Ovary (tissue), 7 donors: ENCODE measurements at regions not wholly inside any gene's neighbourhood (a gene's known extent, or its start where the extent isn't known, plus 50 kb on each side); places are given as distances from the start of the nearest gene placed in this dataset.
A peak's percentile ranks its signal among the peaks of the same experiment; 100 is the strongest.

ENCODE experiments used
- DNase-seq, 5 donors: peaks; one replicate each; pipeline ENCODE4 v3.0.0-alpha.2; 2019 to 2020
- H3K27ac ChIP-seq, 2 donors: fragments of 200-600 bp; one replicate each; pipeline versions ENCODE4 v1.5.1 to v1.8.0; 2019 to 2022
- H3K27me3 ChIP-seq: fragments of 200-600 bp; one replicate; pipeline ENCODE4 v1.8.0; 2022
- H3K36me3 ChIP-seq: fragments of 200-600 bp; sonication (generic); one replicate; pipeline ENCODE4 v1.5.1; 2019
- H3K4me1 ChIP-seq: one replicate; pipeline ENCODE4 v1.8.1; 2013; ENCODE audit warnings: mild to moderate bottlenecking, moderate library complexity; ENCODE audit not compliant: insufficient read depth
- H3K4me3 ChIP-seq: fragments of 200-600 bp; sonication (generic); one replicate; pipeline ENCODE4 v1.5.1; 2017
- H3K9me3 ChIP-seq, 2 donors: fragments of 200-600 bp in 1 of 2; sonication (generic) in 1 of 2; one replicate each; pipeline versions ENCODE4 v1.5.1 to v1.8.1; 2013 to 2019; ENCODE audit warnings: mild to moderate bottlenecking in 1 of 2, moderate library complexity in 1 of 2
- EP300 ChIP-seq: sonication (generic); formaldehyde crosslinking; IDR thresholded peaks from one replicate; pipeline ENCODE4 v1.6.1; 2017; ENCODE audit warnings: antibody characterized with exemption
- POLR2A ChIP-seq: fragments of 450-650 bp; IDR thresholded peaks from one replicate; pipeline ENCODE4 v1.6.1; 2017; ENCODE audit warnings: antibody characterized with exemption, mild to moderate bottlenecking, moderate library complexity
- WGBS, 3 donors: extraction: QIAGEN DNeasy Blood & Tissue Kit in 1 of 3; methylation state at CpG; one replicate each; pipeline versions ENCODE4 v1.1.5 to v1.1.7; 2013 to 2017; 5-methylcytosine and 5-hydroxymethylcytosine counted together
- intact Hi-C, 4 donors: fragments of 100-400 bp; cut with DNase I; formaldehyde crosslinking; loops; one replicate each; pipeline versions ENCODE4 v1.11.0 to v1.15.1; 2022 to 2023
- TF ChIP-seq, protein P1 (sequence below), 3 donors: fragments of 450-650 bp in 2 of 3; fragments of 200-600 bp in 1 of 3; IDR thresholded peaks; one replicate each; pipeline versions ENCODE4 v1.5.1 to v1.8.0; 2016 to 2022; ENCODE audit warnings: antibody characterized with exemption in 3 of 3, mild to moderate bottlenecking in 1 of 3
- donor health status: DM: no; HTN: no; CAD: no; lungs with moderate emphysema.
- donor health status: DM: no; HTN: no; CAD: no.
- donor health status: Bipolar disorder and iron deficiency.
- donor health status: DM: no; HTN: no; CAD: no.
- donor health status: DM: yes; HTN: yes; CAD: no.

DNA sequence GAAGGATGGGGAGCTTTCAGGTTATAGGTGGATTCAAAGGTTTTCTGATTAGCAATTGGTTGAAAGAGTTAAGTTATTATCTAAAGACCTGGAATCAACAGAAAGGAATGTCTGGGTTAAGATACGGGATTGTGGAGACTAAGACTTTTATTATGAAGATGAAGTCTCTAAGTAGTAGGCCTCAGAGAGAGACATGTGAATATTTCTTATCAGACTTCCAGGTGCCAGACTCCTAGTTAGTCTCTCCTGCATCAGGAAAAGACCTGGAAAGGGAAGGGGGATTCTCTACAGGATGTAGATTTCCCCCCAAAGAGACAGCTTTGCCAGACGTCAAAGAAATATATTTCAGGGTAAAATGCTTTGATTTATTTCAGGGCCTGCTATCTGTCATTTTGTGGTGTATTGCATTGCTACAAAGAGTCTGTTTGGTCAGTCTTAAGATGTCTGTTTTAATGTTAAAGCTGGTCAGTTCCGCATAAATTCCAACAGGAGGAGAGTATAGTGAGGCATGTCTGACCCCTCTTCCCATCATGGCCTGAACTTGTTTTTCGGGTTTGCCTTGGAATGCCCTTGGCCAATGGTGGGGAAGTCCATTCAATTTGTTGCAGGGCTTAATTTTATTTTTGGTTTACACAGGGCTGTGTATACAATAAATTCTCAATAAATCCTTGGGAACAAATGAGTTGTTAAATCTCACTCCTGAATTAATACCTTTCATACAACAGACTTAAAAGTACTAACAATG lies 103.4 kb upstream of the RALGAPA2 start:
- Histone ChIP-seq H3K4me1 (peaks cover 2% of the 10 kb centered on the region), H3K4me3 (no peak overlapping the region), H3K9me3 (no peaks in the 10 kb centered on the region), H3K36me3 (no peaks in the 10 kb centered on the region), H3K27me3 (no peaks in the 10 kb centered on the region), H3K27ac (no peak overlapping the region)
- DNase-seq = no peak
- intact Hi-C loops = loop anchor here in 1 of 4 donors (10.0 kb wide), 1 partner anchor 731 kb away; no protein-coding TSS in a partner anchor
- 74 to 84% (median 80%) methylated on average over 4 of the region's 4 CpGs for WGBS, 3 donors
- TF ChIP-seq EP300 (no peak), POLR2A (no peak)
- TF ChIP-seq, protein P1, sequence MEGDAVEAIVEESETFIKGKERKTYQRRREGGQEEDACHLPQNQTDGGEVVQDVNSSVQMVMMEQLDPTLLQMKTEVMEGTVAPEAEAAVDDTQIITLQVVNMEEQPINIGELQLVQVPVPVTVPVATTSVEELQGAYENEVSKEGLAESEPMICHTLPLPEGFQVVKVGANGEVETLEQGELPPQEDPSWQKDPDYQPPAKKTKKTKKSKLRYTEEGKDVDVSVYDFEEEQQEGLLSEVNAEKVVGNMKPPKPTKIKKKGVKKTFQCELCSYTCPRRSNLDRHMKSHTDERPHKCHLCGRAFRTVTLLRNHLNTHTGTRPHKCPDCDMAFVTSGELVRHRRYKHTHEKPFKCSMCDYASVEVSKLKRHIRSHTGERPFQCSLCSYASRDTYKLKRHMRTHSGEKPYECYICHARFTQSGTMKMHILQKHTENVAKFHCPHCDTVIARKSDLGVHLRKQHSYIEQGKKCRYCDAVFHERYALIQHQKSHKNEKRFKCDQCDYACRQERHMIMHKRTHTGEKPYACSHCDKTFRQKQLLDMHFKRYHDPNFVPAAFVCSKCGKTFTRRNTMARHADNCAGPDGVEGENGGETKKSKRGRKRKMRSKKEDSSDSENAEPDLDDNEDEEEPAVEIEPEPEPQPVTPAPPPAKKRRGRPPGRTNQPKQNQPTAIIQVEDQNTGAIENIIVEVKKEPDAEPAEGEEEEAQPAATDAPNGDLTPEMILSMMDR (IDR thresholded peaks at IDR 0.05) = no peak

DNA sequence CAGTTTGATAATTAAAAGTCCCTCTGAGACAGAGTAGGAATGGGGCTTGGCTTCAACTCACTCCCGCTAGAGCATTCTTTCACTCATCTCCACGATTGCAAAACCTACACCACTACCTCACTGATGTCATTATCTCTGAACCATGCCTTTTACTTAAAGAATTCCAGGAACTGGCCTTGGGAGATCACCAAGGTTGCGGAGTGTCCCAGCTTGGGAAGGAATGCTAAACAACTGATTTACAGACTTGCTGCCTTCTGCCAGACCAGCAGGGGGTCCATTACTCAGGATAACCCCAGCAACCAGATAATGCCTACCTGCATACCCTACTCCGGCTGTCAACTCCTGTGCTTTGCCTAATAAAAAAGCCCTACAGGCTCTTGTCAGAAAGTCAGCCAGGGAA lies 102.2 kb upstream of the RALGAPA2 start:
- WGBS, 3 donors = 25 to 44% (median 33%) methylated on average over 4 of the region's 4 CpGs
- no peak for TF ChIP-seq POLR2A
- TF ChIP-seq, protein P1 (IDR thresholded peaks at IDR 0.05) = no peak
- Histone ChIP-seq H3K4me3 (no peak overlapping the region), H3K27me3 (no peaks in the 10 kb centered on the region), H3K9me3 (no peaks in the 10 kb centered on the region), H3K36me3 (no peaks in the 10 kb centered on the region), H3K4me1 (peaks cover 2% of the 10 kb centered on the region), H3K27ac (no peak overlapping the region)
- DNase-seq = no peak
- intact Hi-C loops = loop anchor here in 1 of 4 donors (10.0 kb wide), 1 partner anchor 730 kb away; no protein-coding TSS in a partner anchor

DNA sequence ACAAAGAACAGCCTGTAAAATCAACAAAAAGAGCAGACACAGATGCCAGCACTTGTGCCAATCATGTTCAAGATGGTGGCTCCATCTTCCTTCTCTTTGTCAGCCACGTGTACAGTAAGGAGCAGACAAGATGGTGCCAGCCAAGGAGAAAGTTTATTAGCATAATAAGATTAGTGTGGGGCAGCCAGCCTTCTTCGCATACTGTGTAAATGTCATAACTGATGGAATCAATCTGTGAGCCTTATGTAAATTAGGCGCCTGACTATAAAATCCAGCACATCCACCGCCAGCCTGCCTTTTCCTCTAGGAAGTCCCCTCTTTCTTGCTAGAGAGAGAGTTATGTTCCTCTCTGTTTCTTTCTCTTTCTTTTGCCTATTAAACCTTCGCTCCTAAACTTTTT lies 99.7 kb upstream of the RALGAPA2 start:
- intact Hi-C loops = loop anchor here in 1 of 4 donors (10.0 kb wide), 1 partner anchor 727 kb away; no protein-coding TSS in a partner anchor
- H3K4me1 ChIP-seq = peaks cover 2% of the 10 kb centered on the region
- no peaks in the 10 kb centered on the region for H3K27me3 ChIP-seq
- H3K36me3 ChIP-seq = no peaks in the 10 kb centered on the region
- TF ChIP-seq POLR2A (no peak), EP300 (no peak)
- TF ChIP-seq, protein P1 (IDR thresholded peaks at IDR 0.05) = no peak
- H3K4me3 ChIP-seq = no peak overlapping the region
- H3K9me3 ChIP-seq = no peaks in the 10 kb centered on the region
- 9 to 27% (median 10%) methylated on average over 5 of the region's 5 CpGs for WGBS, 3 donors
- peak in 1 of 5 donors; percentile 15 for DNase-seq
- peak overlapping the region in 1 of 2 donors; percentile 77 for H3K27ac ChIP-seq

DNA sequence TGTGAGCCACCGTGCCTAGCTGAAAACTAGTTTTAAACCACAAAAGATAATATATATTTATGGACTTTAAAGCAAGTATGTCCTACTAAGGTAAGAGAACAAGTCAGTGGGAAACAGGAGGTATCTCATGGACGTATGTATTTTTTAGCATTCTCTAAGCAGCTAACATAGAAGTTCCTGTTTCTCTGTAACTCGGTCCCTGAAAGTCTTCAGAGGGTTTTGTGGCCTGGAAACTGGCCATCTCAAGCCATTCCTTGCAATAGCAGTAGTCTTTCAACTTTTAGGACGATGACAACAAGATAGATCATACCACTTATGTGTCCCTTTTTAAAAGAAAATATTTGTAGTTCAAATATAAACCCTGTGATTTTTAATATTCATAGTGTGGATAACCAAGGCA lies 95.6 kb upstream of the RALGAPA2 start:
- H3K36me3 ChIP-seq = no peaks in the 10 kb centered on the region
- H3K4me1 ChIP-seq = no peaks in the 10 kb centered on the region
- no peaks in the 10 kb centered on the region for H3K27me3 ChIP-seq
- no peak overlapping the region for H3K4me3 ChIP-seq
- 75 to 82% (median 76%) methylated on average over 4 of the region's 4 CpGs for WGBS, 3 donors
- TF ChIP-seq POLR2A (no peak), EP300 (no peak)
- TF ChIP-seq, protein P1 (IDR thresholded peaks at IDR 0.05) = no peak
- H3K9me3 ChIP-seq = no peaks in the 10 kb centered on the region
- no peak for DNase-seq
- intact Hi-C loops = no loop called here
- H3K27ac ChIP-seq = no peak overlapping the region
